Left hindlimb (tissue), 1 donor: ENCODE measurements at regions not wholly inside any gene's neighbourhood (a gene's known extent, or its start where the extent isn't known, plus 50 kb on each side); places are given as distances from the start of the nearest gene placed in this dataset.

Source experiments
- DNase-seq: peaks from one replicate; pipeline ENCODE4 v3.0.0-alpha.2; 2018

DNA sequence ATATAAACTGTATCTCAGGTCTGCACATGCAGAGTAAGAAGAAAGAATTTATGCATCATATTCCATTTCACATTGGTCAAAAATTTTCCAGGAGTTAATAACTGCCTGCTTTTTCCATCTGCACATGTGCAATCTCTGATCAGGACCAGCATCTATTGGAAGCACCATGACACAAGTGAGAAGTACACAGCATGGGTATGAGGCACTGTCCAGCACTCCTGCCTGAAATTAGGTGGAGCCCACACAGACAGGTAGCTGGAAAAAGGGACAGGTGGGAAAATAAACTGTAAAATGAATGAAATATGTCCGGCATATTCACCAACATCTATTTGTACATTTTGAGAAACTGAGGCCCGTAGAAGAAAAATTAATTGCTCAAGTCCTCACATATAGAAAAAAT is 609.2 kb upstream of the NXPH2 start:
- no peak for DNase-seq

DNA sequence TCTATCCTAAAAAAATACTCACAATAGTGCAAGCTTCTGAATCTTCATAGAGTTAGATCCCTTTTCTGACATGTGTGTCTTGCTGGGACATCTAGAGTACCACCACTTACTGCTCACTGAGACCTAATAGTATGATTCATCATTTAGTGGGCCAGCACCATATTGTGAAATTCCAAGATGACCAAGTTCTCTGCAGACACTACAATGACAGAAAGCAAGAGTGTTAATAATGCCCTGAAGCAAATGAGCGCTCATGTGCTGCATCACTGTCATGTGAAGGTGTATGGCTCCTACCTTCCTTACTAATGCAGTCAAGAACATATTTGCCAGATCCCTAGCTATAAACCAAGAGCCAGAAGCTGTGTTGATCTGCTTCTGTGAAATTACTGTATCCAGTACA is 606.2 kb upstream of the NXPH2 start:
- DNase-seq, result no peak

DNA sequence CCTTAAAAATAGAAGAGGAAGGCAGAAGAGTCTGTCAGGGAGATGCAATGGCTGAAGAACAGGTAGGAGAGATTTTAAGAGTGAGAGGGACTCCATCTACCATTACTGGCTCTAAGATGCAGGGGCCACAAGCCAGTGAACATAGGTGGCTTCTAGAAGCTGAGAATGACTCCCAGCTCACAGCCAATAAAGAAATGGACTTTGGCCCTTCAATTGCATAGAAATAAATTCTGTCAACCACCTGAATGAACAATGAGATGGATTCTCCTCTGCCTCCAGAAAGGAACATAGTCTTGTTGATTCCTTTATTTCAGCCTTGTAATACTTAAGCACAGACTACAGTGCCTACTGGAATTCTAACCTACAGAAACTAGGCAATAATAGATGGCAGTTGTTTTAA is 603.3 kb upstream of the NXPH2 start:
- no peak for DNase-seq

DNA sequence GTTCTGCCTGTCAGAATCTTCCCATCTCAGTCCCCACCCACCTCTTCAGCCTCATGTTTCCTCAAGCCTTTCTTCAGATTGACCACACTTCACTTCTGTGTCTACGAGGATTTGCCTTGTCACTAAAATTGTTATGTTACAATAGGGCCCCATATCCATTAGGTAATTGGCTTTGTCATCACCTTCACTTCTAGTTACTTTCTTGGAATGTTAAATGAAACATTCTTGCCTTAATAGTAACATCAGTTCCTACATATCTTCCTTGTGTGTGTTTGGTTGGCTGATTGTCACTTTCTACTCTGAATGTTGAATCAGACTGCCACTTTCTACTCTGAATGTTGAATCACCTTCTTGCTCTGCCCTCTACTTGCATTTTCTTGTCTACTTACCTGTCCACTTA is 599.9 kb upstream of the NXPH2 start:
- no peak for DNase-seq

DNA sequence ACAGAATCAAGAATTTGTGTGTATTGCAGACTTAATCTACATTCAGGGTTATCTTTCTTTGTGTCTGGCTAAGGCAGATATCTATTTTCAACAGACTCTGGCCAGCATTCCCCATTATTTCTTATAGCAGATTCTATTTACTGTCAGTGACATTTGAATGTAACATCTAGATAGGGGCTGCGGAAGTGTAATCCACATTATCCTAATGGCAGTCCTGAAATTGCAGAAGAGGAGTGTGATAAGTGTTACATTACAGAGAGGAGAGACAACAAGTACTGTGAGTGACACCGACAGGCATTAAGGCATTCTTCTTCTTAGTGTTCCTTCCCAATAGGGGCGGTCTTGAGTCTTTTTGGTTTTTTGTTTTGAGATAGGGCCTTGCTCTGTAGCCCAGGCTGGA is 598.2 kb upstream of the NXPH2 start:
- no peak for DNase-seq

DNA sequence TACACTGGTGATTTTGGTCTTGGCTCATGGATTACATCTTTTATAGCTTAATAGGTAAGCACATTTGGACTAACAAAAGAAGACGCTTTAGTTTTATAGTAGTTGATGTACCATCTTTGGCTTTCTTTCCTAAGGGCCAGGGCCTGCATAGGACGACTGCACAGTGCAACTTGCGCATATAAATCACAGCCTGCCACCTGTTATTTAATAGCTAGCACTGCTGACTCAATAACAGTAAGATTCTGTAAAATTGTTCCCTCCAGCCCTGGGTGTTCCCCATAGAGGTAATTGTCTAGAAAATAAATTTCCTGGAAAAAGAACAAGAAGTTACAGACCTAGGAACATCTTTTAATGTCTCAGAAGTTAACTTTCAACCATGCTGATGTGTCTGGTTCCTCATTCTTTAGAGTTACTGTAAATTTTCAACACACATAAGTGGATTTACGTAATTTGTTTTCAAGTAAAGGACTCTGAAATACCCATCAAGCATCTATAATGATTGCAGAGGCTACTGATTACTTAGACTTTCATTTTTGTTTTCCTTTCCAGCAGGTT is 594.2 kb upstream of the NXPH2 start:
- DNase-seq, result no peak

DNA sequence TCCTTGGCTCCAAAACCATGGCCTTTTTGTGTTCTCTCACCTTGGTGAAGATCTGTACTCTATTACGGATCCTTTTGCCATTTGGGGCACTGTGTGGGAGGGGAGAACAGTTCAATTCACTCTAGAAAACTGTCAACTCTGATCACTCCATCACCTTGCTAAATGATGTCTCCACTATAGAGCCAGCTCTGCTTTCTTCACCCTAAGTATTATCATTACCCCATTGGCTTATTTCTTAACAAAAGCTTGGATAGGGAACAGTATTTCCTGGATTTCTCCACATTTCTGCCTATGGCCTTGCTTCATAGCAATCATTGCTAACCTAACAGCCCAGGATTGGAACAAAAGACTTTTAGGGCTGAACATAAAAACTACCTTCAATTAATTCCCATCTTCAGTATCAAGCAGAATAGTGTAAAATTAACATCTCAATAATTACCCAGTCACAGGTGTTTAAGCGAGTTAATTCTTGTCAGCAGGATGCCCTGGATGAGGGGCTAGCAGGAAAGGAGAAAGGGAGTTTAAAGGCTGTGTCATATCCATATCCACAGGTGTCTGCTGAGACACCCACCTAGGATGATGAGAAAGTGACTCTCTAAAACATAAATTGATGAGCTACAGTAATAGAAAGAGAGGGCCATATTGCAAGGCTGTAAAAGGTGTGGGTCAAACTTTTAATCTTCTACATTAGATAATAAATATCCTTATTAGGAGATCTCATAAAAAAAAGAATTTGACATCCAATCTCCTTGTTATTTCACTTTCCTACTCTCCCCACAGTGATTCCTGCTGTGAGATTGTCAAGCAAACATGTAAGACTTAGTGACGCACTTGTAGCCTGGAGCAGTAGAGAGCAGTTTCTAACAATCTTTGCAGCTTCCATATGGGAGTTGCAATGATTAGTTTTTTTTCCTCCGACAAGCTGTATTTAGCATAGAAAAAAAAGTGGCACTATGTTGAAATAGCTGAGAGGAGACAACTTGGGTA is 589.5 kb upstream of the NXPH2 start:
- DNase-seq, result no peak

DNA sequence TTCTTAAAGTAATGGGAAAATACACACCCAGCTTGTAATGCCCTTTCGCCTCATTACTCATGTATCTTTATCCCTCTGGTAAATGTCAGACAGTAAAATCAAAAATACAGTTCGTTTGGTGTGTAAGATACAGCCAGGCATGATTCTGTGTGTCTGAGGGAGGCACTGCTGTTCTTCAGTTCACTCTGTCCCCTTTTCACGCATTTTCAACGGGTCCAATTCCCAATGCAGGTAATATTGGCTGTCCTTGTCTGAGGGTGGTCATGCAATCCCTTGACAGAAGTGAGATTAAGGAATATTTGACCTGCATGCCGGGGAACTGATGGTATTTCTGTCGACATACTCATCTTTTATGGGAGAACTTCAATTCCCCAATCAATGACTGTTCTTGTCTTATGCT is 587.2 kb upstream of the NXPH2 start:
- DNase-seq, result no peak

DNA sequence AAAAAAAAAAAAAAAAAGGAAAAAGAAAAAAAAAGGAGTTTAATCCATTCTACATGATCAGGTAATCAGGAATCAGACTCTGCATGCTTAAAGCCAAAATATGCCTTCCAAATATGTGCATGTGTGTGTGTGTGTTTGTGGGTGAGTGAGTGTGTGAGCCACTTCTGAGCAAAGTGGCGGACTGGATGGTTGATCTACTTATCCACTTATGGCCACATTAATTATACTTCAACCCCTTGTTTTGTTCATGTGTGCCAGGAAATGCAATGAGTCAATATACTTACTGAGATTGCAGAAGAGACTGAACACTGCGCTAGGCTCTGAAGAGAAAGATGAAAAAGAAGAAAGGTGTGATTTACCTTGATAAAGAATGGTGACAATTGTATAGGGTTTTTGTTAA is 586.5 kb upstream of the NXPH2 start:
- no peak for DNase-seq

DNA sequence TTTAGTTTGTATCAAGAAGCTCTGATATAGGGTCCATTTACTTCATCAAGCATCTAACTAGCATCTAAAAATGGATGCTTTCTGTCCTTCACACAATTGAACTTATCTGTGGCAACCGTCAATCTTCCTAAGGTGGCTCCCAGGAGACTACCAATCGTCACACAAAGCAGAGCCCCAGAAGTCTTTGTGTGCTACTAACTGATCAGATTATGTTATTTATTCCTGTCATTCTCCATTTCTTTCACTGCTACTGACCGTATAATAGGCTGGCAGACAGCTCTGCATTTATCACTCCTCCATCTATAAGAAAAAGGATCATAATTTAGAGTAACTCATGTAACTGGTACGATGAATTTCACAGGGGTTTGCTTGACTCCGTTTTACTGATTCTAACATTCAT is 585.0 kb upstream of the NXPH2 start:
- no peak for DNase-seq

DNA sequence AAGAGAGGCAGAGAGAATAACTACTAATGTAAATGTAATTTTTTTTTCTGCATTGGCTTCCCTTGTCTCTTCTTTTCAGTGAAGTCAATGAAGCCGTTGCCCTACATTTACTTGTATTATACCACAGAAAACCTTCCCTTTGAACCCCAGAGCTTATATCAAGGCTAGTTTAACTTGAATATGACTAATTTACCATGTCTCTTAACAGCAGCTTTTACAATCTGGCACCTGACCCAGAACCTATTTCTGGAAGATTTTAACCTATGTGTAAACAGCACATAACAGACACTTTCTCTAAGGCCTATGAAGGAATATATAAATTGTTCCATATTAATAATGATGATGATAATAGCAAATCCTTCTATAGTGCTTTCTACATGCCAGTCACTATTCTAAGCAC is 580.5 kb upstream of the NXPH2 start:
- no peak for DNase-seq

DNA sequence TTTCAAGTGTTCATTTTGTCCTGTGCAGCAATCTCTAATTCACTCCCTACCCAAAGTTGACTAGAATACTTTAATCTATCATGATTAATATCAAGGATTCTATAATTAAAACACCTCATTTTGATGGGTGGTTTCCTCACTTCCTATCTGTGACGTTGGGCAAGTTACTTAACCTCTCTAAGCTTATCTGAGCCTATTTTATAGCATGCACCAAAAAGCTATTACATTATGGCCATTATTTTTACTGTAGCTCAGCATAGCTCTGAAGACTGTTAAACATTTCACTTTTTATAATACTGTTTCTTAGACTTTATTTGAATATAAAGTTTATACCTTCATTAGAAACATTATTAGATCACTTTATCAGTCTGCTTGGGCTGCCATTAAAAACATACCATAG is 579.6 kb upstream of the NXPH2 start:
- DNase-seq, result no peak

DNA sequence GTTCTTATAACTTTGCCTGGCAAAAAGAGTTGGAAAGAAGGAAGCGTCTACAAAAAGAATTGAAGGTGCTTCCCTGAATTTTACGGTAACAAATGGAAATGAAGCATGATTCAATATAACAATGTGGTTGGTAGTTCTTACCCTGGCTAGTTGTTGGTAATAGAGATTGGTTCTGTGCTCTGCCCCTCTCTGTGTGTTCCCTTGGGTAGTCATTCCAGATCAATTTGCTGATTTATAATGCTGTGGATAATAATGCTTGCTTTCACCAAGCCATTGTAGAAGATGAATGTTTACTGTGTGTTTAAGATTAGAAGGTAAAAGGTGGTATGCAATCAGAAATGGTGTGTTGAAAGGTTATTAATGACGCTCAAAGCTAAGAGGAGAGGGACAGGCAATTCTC is 577.8 kb upstream of the NXPH2 start:
- DNase-seq, result no peak

DNA sequence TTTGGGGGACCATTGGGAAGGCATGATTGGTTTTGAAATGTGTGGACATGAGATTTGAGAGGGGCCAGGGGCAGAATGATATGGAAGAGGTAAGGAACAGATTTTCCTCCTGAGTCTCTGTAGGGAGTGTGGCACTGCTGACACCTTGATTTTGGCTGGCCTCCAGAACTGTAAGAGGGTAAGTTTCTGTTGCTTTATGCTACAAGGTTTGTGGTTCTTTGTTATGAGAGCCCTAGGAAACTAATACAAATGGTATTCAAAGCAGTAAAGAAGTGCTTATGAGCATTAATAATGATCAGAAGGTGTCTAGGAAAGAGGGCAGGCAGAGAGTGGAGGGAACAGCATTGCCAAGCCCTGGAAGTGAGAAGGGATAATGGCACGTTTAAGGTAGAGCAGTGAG is 574.3 kb upstream of the NXPH2 start:
- no peak for DNase-seq

DNA sequence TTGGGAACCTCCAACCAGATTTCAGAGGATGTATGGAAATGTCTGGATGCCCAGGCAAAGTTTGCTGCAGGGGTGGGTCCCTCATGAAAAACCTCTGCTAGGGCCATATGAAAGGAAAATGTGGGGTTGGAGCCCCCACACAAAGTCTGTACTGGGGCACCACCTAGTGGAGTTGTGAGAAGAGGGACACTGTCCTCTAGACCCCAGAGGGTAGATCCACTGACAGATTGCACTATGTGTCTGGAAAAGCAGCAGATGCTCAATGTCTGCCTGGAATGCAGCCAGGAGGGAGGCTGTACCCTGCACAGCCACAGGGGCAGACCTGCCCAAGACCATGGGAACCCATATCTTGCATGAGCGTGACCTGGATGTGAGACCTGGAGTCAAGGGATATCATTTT is 573.7 kb upstream of the NXPH2 start:
- no peak for DNase-seq

DNA sequence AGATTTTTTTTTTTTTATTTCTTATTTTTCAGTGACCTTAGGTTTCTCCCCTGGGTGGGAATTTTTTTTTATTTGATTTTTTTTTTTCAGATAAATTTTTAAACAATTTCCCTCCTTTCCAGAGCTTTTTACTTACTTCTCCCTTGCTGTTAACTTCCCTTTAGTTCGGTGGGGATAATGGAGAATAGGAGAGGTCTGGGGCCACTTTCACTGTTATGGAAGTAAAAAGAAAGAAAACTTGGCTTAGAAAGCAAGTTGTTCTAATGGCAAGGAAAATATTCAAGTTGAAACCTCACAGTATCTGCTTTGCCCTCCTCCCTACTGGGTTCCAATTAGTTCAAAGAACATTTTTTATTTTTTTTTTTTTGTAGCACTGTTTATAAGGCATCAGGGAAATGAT is 537.1 kb upstream of the NXPH2 start:
- DNase-seq, result no peak

DNA sequence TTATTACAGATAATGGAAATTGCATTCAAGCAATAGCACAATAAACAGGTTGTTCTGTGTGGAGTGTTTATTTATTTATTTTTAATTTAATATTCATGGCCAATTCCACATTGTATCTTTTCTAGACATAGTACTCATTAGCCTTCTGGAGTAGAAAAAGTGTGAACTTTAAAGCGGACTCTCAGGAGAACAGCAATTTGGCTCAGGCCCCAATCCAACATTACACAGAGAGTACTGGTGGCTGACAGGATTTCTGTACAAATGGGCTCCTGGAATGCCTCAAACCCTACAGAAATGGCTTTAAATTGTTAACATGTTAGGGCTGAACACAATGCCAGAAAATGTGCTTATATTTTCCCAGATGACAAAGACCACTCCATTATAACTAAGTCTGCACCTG is 533.9 kb upstream of the NXPH2 start:
- no peak for DNase-seq

DNA sequence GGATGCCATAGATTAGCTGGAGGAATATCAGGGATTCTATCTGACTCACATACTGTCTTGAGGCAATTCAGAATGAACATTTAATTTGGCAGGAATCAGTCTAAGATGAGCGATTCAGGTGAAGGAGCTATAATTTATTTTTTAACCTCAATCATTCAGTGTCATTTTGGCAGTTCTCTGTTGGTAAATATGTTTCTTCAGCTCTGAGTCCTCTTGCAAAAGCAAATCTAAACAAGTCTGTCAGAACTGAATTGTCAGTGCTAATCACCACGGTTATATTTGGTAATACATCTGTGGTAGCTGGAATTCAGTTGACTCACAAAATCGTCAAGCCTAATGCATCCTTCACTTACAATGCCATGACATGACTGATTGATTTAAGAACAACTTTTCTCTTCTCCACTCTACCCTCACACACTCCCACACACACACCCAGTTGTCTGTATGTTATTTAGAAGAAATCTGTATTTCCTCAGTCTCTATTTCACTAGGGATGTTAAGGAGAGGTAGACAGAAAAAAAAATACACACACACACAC is 516.6 kb upstream of the NXPH2 start:
- DNase-seq, result no peak

DNA sequence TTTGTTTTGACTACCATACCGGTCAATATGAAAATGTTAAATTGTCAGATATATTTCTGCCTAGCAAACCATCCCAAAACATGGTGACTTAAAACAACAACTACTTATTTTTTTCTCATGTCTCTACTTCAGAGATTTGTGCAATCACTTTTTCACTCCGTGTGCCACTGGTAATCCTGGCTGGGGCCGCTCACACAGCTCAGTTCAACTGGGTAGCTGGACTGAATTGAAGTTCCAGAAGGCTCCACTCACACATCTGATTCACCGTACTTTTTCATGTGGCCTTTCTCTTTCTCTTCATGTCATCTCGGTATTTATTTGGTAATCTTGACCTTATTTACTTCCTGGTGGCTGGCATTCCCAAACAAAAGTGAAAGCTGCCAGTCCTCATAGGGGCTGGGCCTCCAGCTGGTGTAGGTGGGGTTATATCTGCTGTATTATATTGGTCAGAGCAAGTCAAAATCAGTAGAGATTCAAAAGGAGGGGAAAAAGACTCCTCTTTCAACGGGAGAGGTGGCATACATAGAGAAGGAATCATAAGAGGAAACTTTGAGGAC is 513.9 kb upstream of the NXPH2 start:
- DNase-seq, result no peak

DNA sequence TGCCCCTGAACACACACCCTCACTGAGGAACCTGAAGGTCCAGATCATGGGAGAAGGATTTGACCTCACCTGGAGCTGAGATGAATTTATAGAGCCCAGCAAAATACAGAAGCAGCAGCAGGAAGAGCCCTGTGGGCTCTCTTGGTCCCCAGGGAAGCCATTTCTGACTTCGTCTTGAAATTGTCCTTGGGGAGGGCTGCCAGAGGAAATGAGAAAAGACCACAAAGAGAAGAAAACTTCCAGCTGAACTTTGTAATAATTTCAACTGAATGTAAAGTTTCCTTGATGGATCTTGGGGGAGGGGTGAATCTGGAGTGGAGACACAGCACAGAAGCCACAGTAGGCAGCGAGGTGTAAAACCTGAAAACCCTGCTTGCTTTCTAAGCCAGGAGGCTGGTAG is 500.9 kb upstream of the NXPH2 start:
- DNase-seq, result no peak

DNA sequence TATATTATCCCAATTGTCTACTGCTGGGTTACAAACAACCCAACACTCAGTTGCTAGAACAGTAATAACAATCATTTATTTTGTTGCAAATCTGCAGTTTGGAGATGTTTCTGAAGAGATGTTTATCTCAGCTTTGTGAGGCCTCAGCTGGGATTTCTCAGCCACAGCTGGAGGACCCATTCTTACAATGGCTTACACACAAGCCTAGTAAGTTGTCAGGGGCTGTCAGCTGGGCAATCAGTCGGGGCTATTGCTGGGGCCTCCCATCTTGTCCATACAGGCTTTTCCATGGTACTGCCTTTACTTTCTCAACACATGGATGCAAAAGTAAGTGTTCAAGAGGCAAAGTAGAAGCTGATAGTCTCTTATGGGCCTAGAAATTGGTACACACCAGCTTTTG is 491.7 kb upstream of the NXPH2 start:
- DNase-seq, result no peak

DNA sequence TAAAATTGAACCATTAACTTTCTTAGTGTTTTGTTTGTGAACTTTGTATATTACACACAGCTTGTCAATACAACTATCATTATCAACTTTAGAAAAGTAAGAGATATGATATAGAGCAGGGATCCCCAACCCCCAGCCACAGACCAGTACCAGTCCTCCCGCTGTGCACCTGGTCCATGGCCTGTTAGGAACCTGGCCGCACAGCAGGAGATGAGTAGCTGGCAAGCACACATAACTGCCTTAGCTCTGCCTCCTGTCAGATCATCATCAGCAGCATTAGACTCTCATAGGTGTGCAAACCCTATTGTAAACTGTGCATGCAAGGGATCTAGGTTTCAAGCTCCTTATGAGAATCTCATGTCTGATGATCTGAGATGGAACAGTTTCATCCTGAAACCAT is 491.0 kb upstream of the NXPH2 start:
- DNase-seq, result no peak

DNA sequence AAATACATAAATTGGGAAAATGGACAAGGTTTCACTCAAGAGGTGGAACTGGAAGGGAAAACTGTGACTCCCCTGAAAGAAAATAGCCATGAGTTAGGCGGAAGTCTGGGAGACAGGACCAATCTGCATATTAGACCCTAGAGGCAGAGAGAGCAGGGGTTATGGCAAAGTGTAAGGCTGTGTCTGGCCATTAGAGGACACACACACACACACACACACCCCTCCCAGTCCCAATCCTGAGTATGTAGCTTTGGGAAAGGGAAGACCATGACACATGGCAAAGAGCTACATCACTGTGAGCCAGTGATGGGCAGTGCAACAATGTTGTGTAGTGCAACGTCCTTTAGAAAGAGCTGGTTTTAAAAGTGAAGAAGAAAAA is 479.9 kb upstream of the NXPH2 start:
- no peak for DNase-seq

DNA sequence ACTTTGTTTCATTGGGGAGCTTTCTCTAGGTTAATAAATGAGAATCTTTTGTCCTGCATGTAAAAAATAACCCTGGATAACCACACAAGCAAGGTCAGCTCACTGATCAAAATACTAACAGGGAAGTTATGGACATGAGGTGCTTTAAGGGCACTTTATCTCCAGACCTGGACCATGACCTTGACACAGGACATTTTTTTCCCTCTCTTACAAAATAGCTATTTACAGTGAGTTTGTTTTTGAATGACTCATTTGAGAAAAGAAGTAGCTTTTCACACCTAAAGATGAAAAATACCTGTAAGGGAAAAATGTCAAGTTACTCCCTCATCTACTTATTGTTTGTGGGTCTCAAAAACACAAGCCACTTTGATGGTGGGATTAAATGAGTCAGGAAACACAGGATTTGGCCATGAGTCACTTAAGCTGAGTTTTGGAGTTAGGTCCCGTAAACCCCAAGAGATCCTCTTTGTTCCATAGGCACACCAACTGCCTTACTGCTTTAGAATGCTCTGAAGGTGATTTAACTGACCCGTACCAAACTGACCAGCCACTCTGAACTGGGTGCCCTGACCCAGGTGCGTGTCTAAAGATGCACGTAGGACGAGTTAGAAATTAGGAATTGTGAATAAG is 479.3 kb upstream of the NXPH2 start:
- DNase-seq, result no peak
